OCI-LY3 (cell line): ENCODE measurements at regions not wholly inside any gene's neighbourhood (a gene's known extent, or its start where the extent isn't known, plus 50 kb on each side); places are given as distances from the start of the nearest gene placed in this dataset.

Source experiments
- EZH2phosphoT487 ChIP-seq: fragments of 200-600 bp; shearing (Covaris generic); IDR thresholded peaks from 2 replicates; pipeline ENCODE4 v1.6.1; 2018; ENCODE audit warnings: antibody characterized with exemption, mixed run types, low read depth
- TF ChIP-seq, protein P1 (sequence below): fragments of 200-600, 300-600 bp; sonication (generic); IDR thresholded peaks from 2 replicates; pipeline ENCODE4 v1.5.1; 2014; ENCODE audit warnings: antibody characterized with exemption, low read length, low read depth

DNA sequence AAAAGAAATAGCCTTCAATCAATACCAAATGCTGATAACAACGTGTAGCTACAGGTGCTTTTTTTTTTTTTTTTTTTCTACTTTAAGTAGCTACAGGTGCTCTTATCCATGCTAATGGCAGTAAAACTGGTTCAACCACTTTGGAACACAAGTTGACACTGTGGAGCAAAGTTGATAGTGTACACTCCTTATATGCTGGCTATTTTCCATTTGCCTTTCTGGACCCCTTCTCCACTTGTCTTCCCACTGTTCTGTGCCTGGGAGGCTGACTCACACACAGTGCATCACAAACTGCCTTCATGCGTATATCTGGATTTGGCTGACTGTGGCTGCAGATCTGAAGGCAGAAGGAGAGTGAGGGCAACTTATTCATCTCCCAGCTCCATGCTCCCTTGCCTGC is 247.9 kb downstream of the MSX2 start:
- TF ChIP-seq, protein P1, sequence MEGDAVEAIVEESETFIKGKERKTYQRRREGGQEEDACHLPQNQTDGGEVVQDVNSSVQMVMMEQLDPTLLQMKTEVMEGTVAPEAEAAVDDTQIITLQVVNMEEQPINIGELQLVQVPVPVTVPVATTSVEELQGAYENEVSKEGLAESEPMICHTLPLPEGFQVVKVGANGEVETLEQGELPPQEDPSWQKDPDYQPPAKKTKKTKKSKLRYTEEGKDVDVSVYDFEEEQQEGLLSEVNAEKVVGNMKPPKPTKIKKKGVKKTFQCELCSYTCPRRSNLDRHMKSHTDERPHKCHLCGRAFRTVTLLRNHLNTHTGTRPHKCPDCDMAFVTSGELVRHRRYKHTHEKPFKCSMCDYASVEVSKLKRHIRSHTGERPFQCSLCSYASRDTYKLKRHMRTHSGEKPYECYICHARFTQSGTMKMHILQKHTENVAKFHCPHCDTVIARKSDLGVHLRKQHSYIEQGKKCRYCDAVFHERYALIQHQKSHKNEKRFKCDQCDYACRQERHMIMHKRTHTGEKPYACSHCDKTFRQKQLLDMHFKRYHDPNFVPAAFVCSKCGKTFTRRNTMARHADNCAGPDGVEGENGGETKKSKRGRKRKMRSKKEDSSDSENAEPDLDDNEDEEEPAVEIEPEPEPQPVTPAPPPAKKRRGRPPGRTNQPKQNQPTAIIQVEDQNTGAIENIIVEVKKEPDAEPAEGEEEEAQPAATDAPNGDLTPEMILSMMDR, result no peak
- no peak for TF ChIP-seq EZH2phosphoT487
